SK-N-SH treated with all-trans-retinoic acid at 6 μM for 48 hours (cell line): ENCODE measurements at regions not wholly inside any gene's neighbourhood (a gene's known extent, or its start where the extent isn't known, plus 50 kb on each side); places are given as distances from the start of the nearest gene placed in this dataset.

Source experiments
- ATAC-seq: fragments of 200-7000 bp; cut with Tn5 transposase; 3 replicates; pipeline ENCODE4 v1.9.1; 2020; ENCODE audit warnings: mild to moderate bottlenecking, moderate library complexity
- ARNTL ChIP-seq: fragments of 450-650 bp; formaldehyde crosslinking; IDR thresholded peaks from 2 replicates; pipeline ENCODE4 v1.5.0; 2020; ENCODE audit warnings: low read depth, mild to moderate bottlenecking, moderate library complexity, borderline replicate concordance
- BACH2 ChIP-seq: fragments of 250-450 bp; sonication (Bioruptor Pico); IDR thresholded peaks from 2 replicates; pipeline ENCODE4 v1.9.0; 2021; ENCODE audit warnings: mild to moderate bottlenecking, borderline replicate concordance
- CSDC2 ChIP-seq: fragments of 250-450 bp; sonication (Bioruptor Pico); IDR thresholded peaks from 2 replicates; pipeline ENCODE4 v1.5.0; 2020; ENCODE audit warnings: mild to moderate bottlenecking, moderate library complexity
- ESRRG ChIP-seq: fragments of 250-450 bp; sonication (Bioruptor Pico); IDR thresholded peaks from 2 replicates; pipeline ENCODE4 v1.6.1; 2021; ENCODE audit warnings: mild to moderate bottlenecking
- GLIS3 ChIP-seq: fragments of 250-450 bp; sonication (Bioruptor Pico); IDR thresholded peaks from 2 replicates; pipeline ENCODE4 v1.5.0; 2020; ENCODE audit warnings: mild to moderate bottlenecking, moderate library complexity
- ISL1 ChIP-seq: fragments of 250-450 bp; sonication (Bioruptor Pico); IDR thresholded peaks from 2 replicates; pipeline ENCODE4 v2.1.2; 2022; ENCODE audit warnings: mild to moderate bottlenecking, moderate library complexity
- PPARA ChIP-seq: fragments of 250-450 bp; sonication (Bioruptor Pico); IDR thresholded peaks from 2 replicates; pipeline ENCODE4 v1.5.0; 2020; ENCODE audit warnings: mild to moderate bottlenecking, borderline replicate concordance
- RARB ChIP-seq: fragments of 250-450 bp; sonication (Bioruptor Pico); IDR thresholded peaks from 2 replicates; pipeline ENCODE4 v1.8.0; 2021; ENCODE audit warnings: mild to moderate bottlenecking, moderate library complexity
- TCF4 ChIP-seq: fragments of 250-450 bp; sonication (Bioruptor Pico); IDR thresholded peaks from 2 replicates; pipeline ENCODE4 v1.8.0; 2021; ENCODE audit warnings: mild to moderate bottlenecking, moderate library complexity, borderline replicate concordance
- TOX ChIP-seq: fragments of 250-450 bp; sonication (Bioruptor Pico); IDR thresholded peaks from 2 replicates; pipeline ENCODE4 v1.8.0; 2021; ENCODE audit warnings: mild to moderate bottlenecking, moderate library complexity, borderline replicate concordance
- ZC3H10 ChIP-seq: fragments of 250-450 bp; sonication (Bioruptor Pico); IDR thresholded peaks from 2 replicates; pipeline ENCODE4 v1.5.1; 2021; ENCODE audit warnings: mild to moderate bottlenecking, moderate library complexity
- ZFP3 ChIP-seq: fragments of 250-450 bp; sonication (Bioruptor Pico); IDR thresholded peaks from 2 replicates; pipeline ENCODE4 v1.5.0; 2020; ENCODE audit warnings: mild to moderate bottlenecking, moderate library complexity
- ZFP30 ChIP-seq: fragments of 450-650 bp; formaldehyde crosslinking; IDR thresholded peaks from 2 replicates; pipeline ENCODE4 v1.5.0; 2022; ENCODE audit warnings: mild to moderate bottlenecking, moderate library complexity
- ZNF565 ChIP-seq: fragments of 450-650 bp; formaldehyde crosslinking; conservative IDR thresholded peaks from 2 replicates; pipeline ENCODE4 v1.5.0; 2020; ENCODE audit warnings: low read depth, mild to moderate bottlenecking, moderate library complexity
- ZNF70 ChIP-seq: fragments of 450-650 bp; formaldehyde crosslinking; IDR thresholded peaks from 2 replicates; pipeline ENCODE4 v1.5.0; 2020; ENCODE audit warnings: mild to moderate bottlenecking, moderate library complexity
- ZNF8 ChIP-seq: fragments of 450-650 bp; formaldehyde crosslinking; IDR thresholded peaks from 2 replicates; pipeline ENCODE4 v1.5.0; 2020; ENCODE audit warnings: mild to moderate bottlenecking, moderate library complexity
- TF ChIP-seq, protein P1 (sequence below): fragments of 250-450 bp; sonication (Bioruptor Pico); IDR thresholded peaks from 2 replicates; pipeline ENCODE4 v1.5.1; 2021; ENCODE audit warnings: mild to moderate bottlenecking, moderate library complexity
- TF ChIP-seq, protein P2 (sequence below): fragments of 250-450 bp; sonication (Bioruptor Pico); IDR thresholded peaks from 2 replicates; pipeline ENCODE4 v1.5.1; 2020; ENCODE audit warnings: low read depth, mild to moderate bottlenecking, moderate library complexity
- TF ChIP-seq, protein P3 (sequence below): fragments of 250-450 bp; sonication (Bioruptor Pico); IDR thresholded peaks from 2 replicates; pipeline ENCODE4 v1.8.0; 2020; ENCODE audit warnings: mild to moderate bottlenecking, moderate library complexity, borderline replicate concordance
- TF ChIP-seq, protein P4 (sequence below): fragments of 250-450 bp; sonication (Bioruptor Pico); IDR thresholded peaks from 2 replicates; pipeline ENCODE4 v1.8.0; 2021; ENCODE audit warnings: low read depth, mild to moderate bottlenecking, moderate library complexity, borderline replicate concordance
- TF ChIP-seq, protein P5 (sequence below): fragments of 250-450 bp; sonication (Bioruptor Pico); IDR thresholded peaks from 2 replicates; pipeline ENCODE4 v1.5.0; 2020; ENCODE audit warnings: mild to moderate bottlenecking, moderate library complexity

DNA sequence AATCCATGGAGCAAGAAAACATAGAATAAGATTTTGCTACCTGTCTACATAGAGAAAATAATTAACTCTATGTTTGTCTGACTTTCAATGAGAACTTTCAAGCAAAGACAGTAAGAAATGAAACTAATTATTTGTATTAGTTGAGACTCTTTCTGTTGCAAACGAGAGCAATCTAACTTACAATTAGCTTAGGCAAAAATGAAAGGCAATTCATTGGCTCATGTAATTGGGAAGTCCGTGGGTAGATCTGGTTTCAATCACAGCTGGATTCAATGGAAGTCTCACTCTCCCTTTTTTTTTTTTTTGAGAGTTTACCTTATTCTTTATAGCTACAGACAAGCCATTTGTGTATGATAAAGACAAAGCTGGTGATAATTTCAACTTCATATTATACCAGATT is 68.2 kb upstream of the STXBP5 start:
- TF ChIP-seq ESRRG (CRISPR knock-in tag) (no peak), ZNF8 (CRISPR knock-in tag) (no peak), ARNTL (CRISPR knock-in tag) (no peak), RARB (CRISPR knock-in tag) (no peak), BACH2 (CRISPR knock-in tag) (no peak), ZFP3 (CRISPR knock-in tag) (no peak), ZFP30 (CRISPR knock-in tag) (no peak)
- TF ChIP-seq, protein P1, sequence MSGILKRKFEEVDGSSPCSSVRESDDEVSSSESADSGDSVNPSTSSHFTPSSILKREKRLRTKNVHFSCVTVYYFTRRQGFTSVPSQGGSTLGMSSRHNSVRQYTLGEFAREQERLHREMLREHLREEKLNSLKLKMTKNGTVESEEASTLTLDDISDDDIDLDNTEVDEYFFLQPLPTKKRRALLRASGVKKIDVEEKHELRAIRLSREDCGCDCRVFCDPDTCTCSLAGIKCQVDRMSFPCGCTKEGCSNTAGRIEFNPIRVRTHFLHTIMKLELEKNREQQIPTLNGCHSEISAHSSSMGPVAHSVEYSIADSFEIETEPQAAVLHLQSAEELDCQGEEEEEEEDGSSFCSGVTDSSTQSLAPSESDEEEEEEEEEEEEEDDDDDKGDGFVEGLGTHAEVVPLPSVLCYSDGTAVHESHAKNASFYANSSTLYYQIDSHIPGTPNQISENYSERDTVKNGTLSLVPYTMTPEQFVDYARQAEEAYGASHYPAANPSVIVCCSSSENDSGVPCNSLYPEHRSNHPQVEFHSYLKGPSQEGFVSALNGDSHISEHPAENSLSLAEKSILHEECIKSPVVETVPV (CRISPR knock-in tag): no peak
- TF ChIP-seq, all 23 proteins: peak for 0
- no peak for ATAC-seq

DNA sequence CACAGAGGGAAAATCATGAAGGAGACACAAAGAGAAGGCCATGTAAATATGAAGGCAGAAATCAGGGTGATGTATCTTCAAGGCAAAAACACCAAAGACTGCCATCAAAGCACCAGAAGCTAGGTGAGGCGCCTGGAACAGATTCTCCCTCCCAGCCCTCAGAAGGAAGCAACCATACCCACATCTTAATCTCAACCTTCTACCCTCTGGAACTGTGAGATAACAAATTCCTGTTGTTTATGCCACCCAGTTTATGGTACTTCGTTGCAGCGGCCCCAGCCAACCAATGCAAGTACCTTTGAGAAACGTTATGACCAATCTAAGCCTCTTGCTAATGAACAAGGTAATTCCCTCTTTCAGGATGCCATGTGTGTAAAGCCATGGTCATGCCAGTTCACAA is 66.2 kb upstream of the STXBP5 start:
- no peak for TF ChIP-seq ZNF70 (CRISPR knock-in tag)
- TF ChIP-seq, protein P2, sequence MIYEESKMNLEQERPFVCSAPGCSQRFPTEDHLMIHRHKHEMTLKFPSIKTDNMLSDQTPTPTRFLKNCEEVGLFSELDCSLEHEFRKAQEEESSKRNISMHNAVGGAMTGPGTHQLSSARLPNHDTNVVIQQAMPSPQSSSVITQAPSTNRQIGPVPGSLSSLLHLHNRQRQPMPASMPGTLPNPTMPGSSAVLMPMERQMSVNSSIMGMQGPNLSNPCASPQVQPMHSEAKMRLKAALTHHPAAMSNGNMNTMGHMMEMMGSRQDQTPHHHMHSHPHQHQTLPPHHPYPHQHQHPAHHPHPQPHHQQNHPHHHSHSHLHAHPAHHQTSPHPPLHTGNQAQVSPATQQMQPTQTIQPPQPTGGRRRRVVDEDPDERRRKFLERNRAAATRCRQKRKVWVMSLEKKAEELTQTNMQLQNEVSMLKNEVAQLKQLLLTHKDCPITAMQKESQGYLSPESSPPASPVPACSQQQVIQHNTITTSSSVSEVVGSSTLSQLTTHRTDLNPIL (CRISPR knock-in tag): no peak
- TF ChIP-seq BACH2 (CRISPR knock-in tag): no peak
- no peak for TF ChIP-seq CSDC2 (CRISPR knock-in tag)
- TF ChIP-seq ZC3H10 (CRISPR knock-in tag): no peak
- no peak for TF ChIP-seq ZFP30 (CRISPR knock-in tag)
- TF ChIP-seq, protein P3, sequence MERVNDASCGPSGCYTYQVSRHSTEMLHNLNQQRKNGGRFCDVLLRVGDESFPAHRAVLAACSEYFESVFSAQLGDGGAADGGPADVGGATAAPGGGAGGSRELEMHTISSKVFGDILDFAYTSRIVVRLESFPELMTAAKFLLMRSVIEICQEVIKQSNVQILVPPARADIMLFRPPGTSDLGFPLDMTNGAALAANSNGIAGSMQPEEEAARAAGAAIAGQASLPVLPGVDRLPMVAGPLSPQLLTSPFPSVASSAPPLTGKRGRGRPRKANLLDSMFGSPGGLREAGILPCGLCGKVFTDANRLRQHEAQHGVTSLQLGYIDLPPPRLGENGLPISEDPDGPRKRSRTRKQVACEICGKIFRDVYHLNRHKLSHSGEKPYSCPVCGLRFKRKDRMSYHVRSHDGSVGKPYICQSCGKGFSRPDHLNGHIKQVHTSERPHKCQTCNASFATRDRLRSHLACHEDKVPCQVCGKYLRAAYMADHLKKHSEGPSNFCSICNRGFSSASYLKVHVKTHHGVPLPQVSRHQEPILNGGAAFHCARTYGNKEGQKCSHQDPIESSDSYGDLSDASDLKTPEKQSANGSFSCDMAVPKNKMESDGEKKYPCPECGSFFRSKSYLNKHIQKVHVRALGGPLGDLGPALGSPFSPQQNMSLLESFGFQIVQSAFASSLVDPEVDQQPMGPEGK (CRISPR knock-in tag): no peak
- TF ChIP-seq ISL1 (CRISPR knock-in tag): no peak
- TF ChIP-seq TOX (CRISPR knock-in tag): no peak
- TF ChIP-seq PPARA (CRISPR knock-in tag): no peak
- TF ChIP-seq, protein P4, sequence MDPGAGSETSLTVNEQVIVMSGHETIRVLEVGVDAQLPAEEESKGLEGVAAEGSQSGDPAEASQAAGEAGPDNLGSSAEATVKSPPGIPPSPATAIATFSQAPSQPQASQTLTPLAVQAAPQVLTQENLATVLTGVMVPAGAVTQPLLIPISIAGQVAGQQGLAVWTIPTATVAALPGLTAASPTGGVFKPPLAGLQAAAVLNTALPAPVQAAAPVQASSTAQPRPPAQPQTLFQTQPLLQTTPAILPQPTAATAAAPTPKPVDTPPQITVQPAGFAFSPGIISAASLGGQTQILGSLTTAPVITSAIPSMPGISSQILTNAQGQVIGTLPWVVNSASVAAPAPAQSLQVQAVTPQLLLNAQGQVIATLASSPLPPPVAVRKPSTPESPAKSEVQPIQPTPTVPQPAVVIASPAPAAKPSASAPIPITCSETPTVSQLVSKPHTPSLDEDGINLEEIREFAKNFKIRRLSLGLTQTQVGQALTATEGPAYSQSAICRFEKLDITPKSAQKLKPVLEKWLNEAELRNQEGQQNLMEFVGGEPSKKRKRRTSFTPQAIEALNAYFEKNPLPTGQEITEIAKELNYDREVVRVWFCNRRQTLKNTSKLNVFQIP (CRISPR knock-in tag): no peak
- TF ChIP-seq, protein P1 (CRISPR knock-in tag): no peak
- no peak for TF ChIP-seq GLIS3 (CRISPR knock-in tag)
- no peak for TF ChIP-seq TCF4 (CRISPR knock-in tag)
- TF ChIP-seq ZFP3 (CRISPR knock-in tag): no peak
- TF ChIP-seq ZNF565 (CRISPR knock-in tag): no peak
- TF ChIP-seq RARB (CRISPR knock-in tag): no peak
- TF ChIP-seq, protein P5, sequence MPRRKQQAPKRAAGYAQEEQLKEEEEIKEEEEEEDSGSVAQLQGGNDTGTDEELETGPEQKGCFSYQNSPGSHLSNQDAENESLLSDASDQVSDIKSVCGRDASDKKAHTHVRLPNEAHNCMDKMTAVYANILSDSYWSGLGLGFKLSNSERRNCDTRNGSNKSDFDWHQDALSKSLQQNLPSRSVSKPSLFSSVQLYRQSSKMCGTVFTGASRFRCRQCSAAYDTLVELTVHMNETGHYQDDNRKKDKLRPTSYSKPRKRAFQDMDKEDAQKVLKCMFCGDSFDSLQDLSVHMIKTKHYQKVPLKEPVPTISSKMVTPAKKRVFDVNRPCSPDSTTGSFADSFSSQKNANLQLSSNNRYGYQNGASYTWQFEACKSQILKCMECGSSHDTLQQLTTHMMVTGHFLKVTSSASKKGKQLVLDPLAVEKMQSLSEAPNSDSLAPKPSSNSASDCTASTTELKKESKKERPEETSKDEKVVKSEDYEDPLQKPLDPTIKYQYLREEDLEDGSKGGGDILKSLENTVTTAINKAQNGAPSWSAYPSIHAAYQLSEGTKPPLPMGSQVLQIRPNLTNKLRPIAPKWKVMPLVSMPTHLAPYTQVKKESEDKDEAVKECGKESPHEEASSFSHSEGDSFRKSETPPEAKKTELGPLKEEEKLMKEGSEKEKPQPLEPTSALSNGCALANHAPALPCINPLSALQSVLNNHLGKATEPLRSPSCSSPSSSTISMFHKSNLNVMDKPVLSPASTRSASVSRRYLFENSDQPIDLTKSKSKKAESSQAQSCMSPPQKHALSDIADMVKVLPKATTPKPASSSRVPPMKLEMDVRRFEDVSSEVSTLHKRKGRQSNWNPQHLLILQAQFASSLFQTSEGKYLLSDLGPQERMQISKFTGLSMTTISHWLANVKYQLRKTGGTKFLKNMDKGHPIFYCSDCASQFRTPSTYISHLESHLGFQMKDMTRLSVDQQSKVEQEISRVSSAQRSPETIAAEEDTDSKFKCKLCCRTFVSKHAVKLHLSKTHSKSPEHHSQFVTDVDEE (CRISPR knock-in tag): no peak
- no peak for ATAC-seq
